HCT116 (cell line): ENCODE measurements at regions not wholly inside any gene's neighbourhood (a gene's known extent, or its start where the extent isn't known, plus 50 kb on each side); places are given as distances from the start of the nearest gene placed in this dataset.

Experiments
- ATAC-seq: fragments of 200-7000 bp; cut with Tn5 transposase; 2 replicates; pipeline ENCODE4 v1.9.1; 2020; ENCODE audit warnings: mild to moderate bottlenecking, moderate library complexity
- BruUV-seq: library from RNA; stranded (reverse); fragments of 400-500 nt; replicated peaks from 2 replicates; lab custom pipeline; 2021; lab: Mats Ljungman, UMichigan
- CTCF ChIA-PET: fragments of 300-600 bp; sonication (Branson Sonifier 250); formaldehyde crosslinking; loops from one replicate; lab custom pipeline; 2021; ENCODE audit warnings: antibody characterized with exemption; lab: Charles Lee
- POLR2A ChIA-PET: fragments of 300-600, 350-600 bp; sonication (Branson Sonifier 250); formaldehyde crosslinking; loops from one replicate; lab custom pipeline; 2021; ENCODE audit warnings: antibody characterized with exemption; lab: Charles Lee
- RAD21 ChIA-PET, 2 experiments: fragments of 300-600 bp; sonication (Branson Sonifier 250); formaldehyde crosslinking; loops; one replicate each; lab custom pipeline; 2023; ENCODE audit warnings: low total read pairs in 2 of 2; ENCODE audit not compliant: uncharacterized antibody in 2 of 2, unreplicated experiment in 2 of 2, low non-redundant PET in 1 of 2; lab: Charles Lee
- DNase-seq: peaks from one replicate; pipeline ENCODE4 v3.0.0-alpha.2; 2010; ENCODE audit warnings: low read depth, low spot score
- H2AFZ ChIP-seq: fragments of 200-600 bp; shearing (Covaris generic), sonication (generic); 2 replicates; pipeline ENCODE4 v1.6.1; 2017; ENCODE audit warnings: low read depth, mixed run types, mixed read lengths, antibody characterized with exemption, low read length; ENCODE audit not compliant: poor library complexity, severe bottlenecking
- H3K27ac ChIP-seq: 2 replicates; pipeline ENCODE4 v1.5.1; 2012; ENCODE audit warnings: low read depth, low read length
- H3K27me3 ChIP-seq: fragments of 200-600 bp; sonication (generic); 2 replicates; pipeline ENCODE4 v1.6.1; 2016; ENCODE audit warnings: mixed run types, low read length, mixed read lengths; ENCODE audit not compliant: insufficient read depth
- H3K36me3 ChIP-seq, 2 experiments: fragments of 200-500 bp in 1 of 2; fragments of 200-600 bp in 1 of 2; sonication (Bioruptor generic) in 1 of 2; sonication (generic) in 1 of 2; 2 replicates each; pipeline versions ENCODE4 v1.5.1 to v1.6.1; 2014 to 2016; ENCODE audit warnings: low read length in 2 of 2, inconsistent platforms in 1 of 2, mixed read lengths in 1 of 2, mixed run types in 1 of 2; ENCODE audit not compliant: insufficient read depth in 2 of 2, control insufficient read depth in 1 of 2
- H3K4me1 ChIP-seq, 2 experiments: fragments of 200-600 bp in 1 of 2; sonication (generic) in 1 of 2; 2 replicates each; pipeline versions ENCODE4 v1.5.1 to v1.6.1; 2012 to 2017; ENCODE audit warnings: low read length in 2 of 2, inconsistent platforms in 1 of 2, mild to moderate bottlenecking in 1 of 2, mixed read lengths in 1 of 2, mixed run types in 1 of 2, moderate library complexity in 1 of 2; ENCODE audit not compliant: insufficient read depth in 2 of 2, control insufficient read depth in 1 of 2
- H3K4me2 ChIP-seq: fragments of 200-600 bp; sonication (generic); 2 replicates; pipeline ENCODE4 v1.6.1; 2017; ENCODE audit warnings: mixed run types, low read length, mixed read lengths
- H3K4me3 ChIP-seq, 2 experiments: fragments of 200-600 bp in 1 of 2; sonication (generic) in 1 of 2; replicated peaks in 1 of 2; 2 replicates each; pipeline ENCODE4 v1.5.1; 2011 to 2016; ENCODE audit warnings: low read length in 2 of 2, control low read depth in 1 of 2, low read depth in 1 of 2, mild to moderate bottlenecking in 1 of 2, mixed read lengths in 1 of 2, mixed run types in 1 of 2
- H3K79me2 ChIP-seq: fragments of 200-600 bp; sonication (generic); 2 replicates; pipeline ENCODE4 v1.6.1; 2017; ENCODE audit warnings: mild to moderate bottlenecking, mixed run types, low read length, moderate library complexity, mixed read lengths; ENCODE audit not compliant: insufficient read depth
- H3K9ac ChIP-seq: fragments of 200-600 bp; sonication (generic); 2 replicates; pipeline ENCODE4 v1.6.1; 2016; ENCODE audit warnings: low read length, mixed read lengths
- H3K9me2 ChIP-seq: fragments of 200-600 bp; sonication (generic), shearing (Covaris generic); 2 replicates; pipeline ENCODE4 v1.6.1; 2017; ENCODE audit warnings: mixed run types, mild to moderate bottlenecking, moderate library complexity; ENCODE audit not compliant: insufficient read depth
- H3K9me3 ChIP-seq, 2 experiments: fragments of 200-500 bp in 1 of 2; fragments of 200-600 bp in 1 of 2; sonication (Bioruptor generic) in 1 of 2; sonication (generic) in 1 of 2; 2 replicates each; pipeline ENCODE4 v1.6.1; 2014 to 2017; ENCODE audit warnings: low read length in 2 of 2, mixed read lengths in 2 of 2, inconsistent platforms in 1 of 2, low read depth in 1 of 2, mild to moderate bottlenecking in 1 of 2, mixed run types in 1 of 2, moderate library complexity in 1 of 2; ENCODE audit not compliant: control insufficient read depth in 1 of 2, insufficient read depth in 1 of 2
- H4K20me1 ChIP-seq: fragments of 200-600 bp; sonication (generic), shearing (Covaris generic); 2 replicates; pipeline ENCODE4 v1.6.1; 2017; ENCODE audit warnings: mixed run types, mild to moderate bottlenecking, moderate library complexity; ENCODE audit not compliant: insufficient read depth
- CBX3 ChIP-seq: IDR thresholded peaks from 2 replicates; pipeline ENCODE4 v1.6.1; 2012; ENCODE audit warnings: low read depth
- CEBPB ChIP-seq: IDR thresholded peaks from 2 replicates; pipeline ENCODE4 v1.6.1; 2012; ENCODE audit warnings: low read depth
- EGR1 ChIP-seq: IDR thresholded peaks from 2 replicates; pipeline ENCODE4 v1.6.1; 2012; ENCODE audit warnings: low read depth
- EZH2 ChIP-seq: fragments of 200-600 bp; sonication (generic); IDR thresholded peaks from 2 replicates; pipeline ENCODE4 v1.6.1; 2017; ENCODE audit warnings: antibody characterized with exemption, mixed run types
- EZH2phosphoT487 ChIP-seq: fragments of 200-600 bp; IDR thresholded peaks from 2 replicates; pipeline ENCODE4 v1.6.1; 2018; ENCODE audit warnings: antibody characterized with exemption, borderline replicate concordance
- FOSL1 ChIP-seq: IDR thresholded peaks from 2 replicates; pipeline ENCODE4 v1.6.1; 2012; ENCODE audit warnings: low read depth
- JUND ChIP-seq: IDR thresholded peaks from 2 replicates; pipeline ENCODE4 v1.6.1; 2012
- POLR2A ChIP-seq: IDR thresholded peaks from 2 replicates; pipeline ENCODE4 v1.7.0; 2011; ENCODE audit warnings: borderline replicate concordance; ENCODE audit not compliant: insufficient read depth, insufficient read length; ENCODE audit errors: extremely low read depth
- POLR2AphosphoS5 ChIP-seq: IDR thresholded peaks from 2 replicates; pipeline ENCODE4 v1.6.1; 2011; ENCODE audit warnings: mild to moderate bottlenecking, low read depth, low read length, moderate library complexity
- RAD21 ChIP-seq: IDR thresholded peaks from 2 replicates; pipeline ENCODE4 v1.6.1; 2012; ENCODE audit warnings: low read depth, mild to moderate bottlenecking
- REST ChIP-seq: IDR thresholded peaks from 2 replicates; pipeline ENCODE4 v1.6.1; 2012; ENCODE audit warnings: low read depth
- SIN3A ChIP-seq: IDR thresholded peaks from 2 replicates; pipeline ENCODE4 v1.6.1; 2012; ENCODE audit warnings: low read depth
- SP1 ChIP-seq: IDR thresholded peaks from 2 replicates; pipeline ENCODE4 v1.6.1; 2012; ENCODE audit warnings: low read depth
- SRF ChIP-seq: IDR thresholded peaks from 2 replicates; pipeline ENCODE4 v1.6.1; 2012; ENCODE audit warnings: low read depth
- YY1 ChIP-seq: IDR thresholded peaks from 2 replicates; pipeline ENCODE4 v1.6.1; 2011; ENCODE audit warnings: low read length, low read depth, moderate library complexity, mild to moderate bottlenecking; ENCODE audit not compliant: insufficient replicate concordance; ENCODE audit errors: extremely low read depth
- ZBTB33 ChIP-seq: IDR thresholded peaks from 2 replicates; pipeline ENCODE4 v1.6.1; 2011; ENCODE audit warnings: mild to moderate bottlenecking, low read length, moderate library complexity; ENCODE audit not compliant: insufficient replicate concordance; ENCODE audit errors: extremely low read depth
- ZFX ChIP-seq: fragments of 450-650 bp; IDR thresholded peaks from 2 replicates; pipeline ENCODE4 v1.6.1; 2017
- ZNF274 ChIP-seq: fragments of 200-500 bp; sonication (Bioruptor generic); IDR thresholded peaks from 2 replicates; pipeline ENCODE4 v1.6.1; 2014; ENCODE audit warnings: mild to moderate bottlenecking, low read depth, low read length, inconsistent platforms
- intact Hi-C: fragments of 100-400 bp; cut with micrococcal nuclease; formaldehyde crosslinking; loops from 2 replicates; pipeline ENCODE4 v1.10.0; 2022

GRCh38 chr13:40206241-40207000 is 460.0 kb downstream of the FOXO1 start:
- POLR2A ChIA-PET, result no interaction called here
- Histone ChIP-seq H3K36me3 (no peaks in the 10 kb centered on the region), H2AFZ (no peak overlapping the region), H3K79me2 (no peaks in the 10 kb centered on the region), H3K4me3 (no peak overlapping the region), H3K4me2 (no peak overlapping the region), H3K9me3 (no peaks in the 10 kb centered on the region), H3K4me1 (no peaks in the 10 kb centered on the region), H3K9ac (no peak overlapping the region), H4K20me1 (no peaks in the 10 kb centered on the region), H3K27ac (no peak overlapping the region), H3K9me2 (no peaks in the 10 kb centered on the region), H3K27me3 (no peaks in the 10 kb centered on the region)
- BruUV-seq, result no TSS peak
- CTCF ChIA-PET, result no interaction called here
- RAD21 ChIA-PET, result no interaction called here
- ATAC-seq (no peak), DNase-seq (no peak)
- no peak for TF ChIP-seq FOSL1
- TF ChIP-seq EZH2phosphoT487, result no peak
- TF ChIP-seq POLR2AphosphoS5, result no peak
- no peak for TF ChIP-seq YY1
- TF ChIP-seq JUND, result no peak
- TF ChIP-seq SIN3A, result no peak
- TF ChIP-seq ZNF274, result no peak
- no peak for TF ChIP-seq EGR1
- TF ChIP-seq EZH2, result no peak
- no peak for TF ChIP-seq SRF
- TF ChIP-seq POLR2A, result no peak
- no peak for TF ChIP-seq ZBTB33
- TF ChIP-seq CBX3, result no peak
- no peak for TF ChIP-seq RAD21
- TF ChIP-seq CEBPB, result no peak
- no peak for TF ChIP-seq ZFX
- TF ChIP-seq SP1, result no peak
- no peak for TF ChIP-seq REST
- intact Hi-C loops, result no loop called here
